Astrocyte (in vitro differentiated cells and primary cell): ENCODE measurements at regions not wholly inside any gene's neighbourhood (a gene's known extent, or its start where the extent isn't known, plus 50 kb on each side); places are given as distances from the start of the nearest gene placed in this dataset.

Source experiments
- DNase-seq: peaks from one replicate; pipeline ENCODE4 v3.0.0-alpha.2; 2010; ENCODE audit warnings: low read depth
- FAIRE-seq: peaks from 2 replicates; lab custom pipeline; 2011; peaks lifted over from hg19 to GRCh38; lab: Jason Lieb, UNC
- H2AFZ ChIP-seq: 2 replicates; pipeline ENCODE4 v1.6.0; 2012; ENCODE audit warnings: low read depth, low read length, inconsistent platforms
- H3K27ac ChIP-seq: 2 replicates; pipeline ENCODE4 v1.5.1; 2011; ENCODE audit warnings: low read depth, low read length, inconsistent platforms
- H3K27me3 ChIP-seq: 2 replicates; pipeline ENCODE4 v1.6.0; 2011; ENCODE audit warnings: low read length, inconsistent platforms; ENCODE audit not compliant: insufficient read depth
- H3K36me3 ChIP-seq: 2 replicates; pipeline ENCODE4 v1.5.1; 2011; ENCODE audit warnings: low read length, inconsistent platforms; ENCODE audit not compliant: insufficient read depth
- H3K4me1 ChIP-seq: 2 replicates; pipeline ENCODE4 v1.5.1; 2011; ENCODE audit warnings: low read length, inconsistent platforms; ENCODE audit not compliant: insufficient read depth
- H3K4me2 ChIP-seq: 2 replicates; pipeline ENCODE4 v1.6.0; 2012; ENCODE audit warnings: low read length, inconsistent platforms
- H3K4me3 ChIP-seq: 2 replicates; pipeline ENCODE4 v1.5.1; 2011; ENCODE audit warnings: low read depth, mild to moderate bottlenecking, low read length, inconsistent platforms; ENCODE audit not compliant: insufficient read depth
- H3K79me2 ChIP-seq: 2 replicates; pipeline ENCODE4 v1.6.0; 2012; ENCODE audit warnings: mild to moderate bottlenecking, low read length, inconsistent platforms; ENCODE audit not compliant: insufficient read depth
- H3K9ac ChIP-seq: 2 replicates; pipeline ENCODE4 v1.6.0; 2012; ENCODE audit warnings: mild to moderate bottlenecking, low read length, inconsistent platforms
- H3K9me3 ChIP-seq: 2 replicates; pipeline ENCODE4 v1.5.1; 2012; ENCODE audit warnings: low read depth, mild to moderate bottlenecking, low read length, inconsistent platforms; ENCODE audit not compliant: insufficient read depth
- H4K20me1 ChIP-seq: 2 replicates; pipeline ENCODE4 v1.6.0; 2012; ENCODE audit warnings: low read length, inconsistent platforms; ENCODE audit not compliant: insufficient read depth
- H3K27ac Mint-ChIP-seq: one replicate; pipeline ENCODE4 v1.8.0; 2021; ENCODE audit warnings: mild to moderate bottlenecking, mixed read lengths; ENCODE audit not compliant: unreplicated experiment
- H3K27me3 Mint-ChIP-seq: one replicate; pipeline ENCODE4 v1.8.0; 2021; ENCODE audit warnings: low read depth, mixed read lengths; ENCODE audit not compliant: unreplicated experiment
- H3K36me3 Mint-ChIP-seq: one replicate; pipeline ENCODE4 v1.8.0; 2021; ENCODE audit warnings: low read depth, mixed read lengths; ENCODE audit not compliant: unreplicated experiment
- H3K4me1 Mint-ChIP-seq: one replicate; pipeline ENCODE4 v1.8.0; 2021; ENCODE audit warnings: low read depth, mixed read lengths; ENCODE audit not compliant: unreplicated experiment
- H3K4me3 Mint-ChIP-seq: one replicate; pipeline ENCODE4 v1.8.0; 2021; ENCODE audit warnings: mild to moderate bottlenecking, moderate library complexity, mixed read lengths; ENCODE audit not compliant: unreplicated experiment
- H3K9me3 Mint-ChIP-seq: one replicate; pipeline ENCODE4 v1.8.0; 2021; ENCODE audit warnings: mild to moderate bottlenecking, mixed read lengths; ENCODE audit not compliant: unreplicated experiment
- CTCF ChIP-seq: IDR thresholded peaks from 2 replicates; pipeline ENCODE4 v1.5.1; 2011; ENCODE audit warnings: low read depth, mild to moderate bottlenecking, inconsistent platforms, low read length, moderate library complexity; ENCODE audit not compliant: insufficient read depth
- EZH2 ChIP-seq: IDR thresholded peaks from 2 replicates; pipeline ENCODE4 v1.6.1; 2012; ENCODE audit warnings: mild to moderate bottlenecking, low read length, inconsistent platforms; ENCODE audit not compliant: insufficient read depth

- no peaks in the 10 kb centered on the region for H3K27me3 Mint-ChIP-seq
- Histone ChIP-seq H4K20me1 (no peaks in the 10 kb centered on the region), H3K4me2 (no peak overlapping the region), H3K4me3 (no peak overlapping the region), H3K79me2 (no peaks in the 10 kb centered on the region), H3K27me3 (no peaks in the 10 kb centered on the region), H3K4me1 (no peaks in the 10 kb centered on the region), H3K36me3 (no peaks in the 10 kb centered on the region), H3K9ac (no peak overlapping the region), H2AFZ (no peak overlapping the region), H3K9me3 (no peaks in the 10 kb centered on the region), H3K27ac (no peak overlapping the region)
- TF ChIP-seq CTCF (no peak), EZH2 (no peak)
- no peak overlapping the region for H3K4me3 Mint-ChIP-seq
- no peak overlapping the region for H3K27ac Mint-ChIP-seq
- H3K9me3 Mint-ChIP-seq, result no peaks in the 10 kb centered on the region
- peaks cover 4% of the 10 kb centered on the region for H3K4me1 Mint-ChIP-seq
- FAIRE-seq, result no peak
- no peaks in the 10 kb centered on the region for H3K36me3 Mint-ChIP-seq
- DNase-seq, result peak; percentile 41
These were observed 2135.9 kb downstream of the ARAP2 start for GRCh38 chr4:34108391-34108790.

- Mint-ChIP-seq H3K36me3 (no peaks in the 10 kb centered on the region), H3K4me3 (no peak overlapping the region)
- H3K79me2 ChIP-seq, result no peaks in the 10 kb centered on the region
These were observed 2131.7 kb downstream of the ARAP2 start for GRCh38 chr4:34112573-34112972.

More at GRCh38 chr4:34112573-34112972, 2131.7 kb downstream of the ARAP2 start:
- Histone ChIP-seq H3K4me2 (no peak overlapping the region), H4K20me1 (no peaks in the 10 kb centered on the region), H3K27me3 (no peaks in the 10 kb centered on the region), H3K4me1 (no peaks in the 10 kb centered on the region), H3K36me3 (no peaks in the 10 kb centered on the region), H2AFZ (no peak overlapping the region), H3K9me3 (no peaks in the 10 kb centered on the region), H3K4me3 (no peak overlapping the region), H3K27ac (no peak overlapping the region), H3K9ac (no peak overlapping the region)
- no peak for FAIRE-seq
- TF ChIP-seq EZH2 (no peak), CTCF (no peak)
- DNase-seq, result no peak
- Mint-ChIP-seq H3K4me1 (peaks cover 2% of the 10 kb centered on the region), H3K27ac (no peak overlapping the region), H3K9me3 (no peaks in the 10 kb centered on the region), H3K27me3 (no peaks in the 10 kb centered on the region)
